GM12878 (cell line): ENCODE measurements at regions not wholly inside any gene's neighbourhood (a gene's known extent, or its start where the extent isn't known, plus 50 kb on each side); places are given as distances from the start of the nearest gene placed in this dataset.

ENCODE experiments used
- ASH2L ChIP-seq: fragments of 300-600, 200-600 bp; sonication (generic); IDR thresholded peaks from 2 replicates; pipeline ENCODE4 v1.6.1; 2017; ENCODE audit warnings: low read depth, mild to moderate bottlenecking, borderline replicate concordance
- BCL11A ChIP-seq: IDR thresholded peaks from 2 replicates; pipeline ENCODE4 v1.6.1; 2011; ENCODE audit warnings: low read depth, low read length
- EZH2 ChIP-seq: IDR thresholded peaks from 2 replicates; pipeline ENCODE4 v1.6.1; 2012; ENCODE audit warnings: low read depth, mild to moderate bottlenecking, control low read depth, inconsistent platforms, low read length, borderline replicate concordance; ENCODE audit not compliant: control insufficient read depth
- FOXM1 ChIP-seq: IDR thresholded peaks from 2 replicates; pipeline ENCODE4 v1.6.1; 2012; ENCODE audit warnings: low read depth, mild to moderate bottlenecking, inconsistent platforms, low read length, moderate library complexity
- NRF1 ChIP-seq: conservative IDR thresholded peaks from 2 replicates; pipeline ENCODE4 v1.6.1; 2011; ENCODE audit warnings: mild to moderate bottlenecking, low read depth, low read length, improper control_type of control experiment
- RCOR1 ChIP-seq: conservative IDR thresholded peaks from 2 replicates; pipeline ENCODE4 v1.6.1; 2012; ENCODE audit warnings: low read depth, low read length, improper control_type of control experiment
- SRF ChIP-seq, 2 experiments: IDR thresholded peaks; 2 replicates each; pipeline ENCODE4 v1.6.1; 2011; ENCODE audit warnings: low read depth in 2 of 2, low read length in 2 of 2, mild to moderate bottlenecking in 1 of 2, moderate library complexity in 1 of 2
- SUZ12 ChIP-seq: fragments of 200-600 bp; sonication (generic); IDR thresholded peaks from one replicate; pipeline ENCODE4 v1.6.1; 2018; ENCODE audit warnings: antibody characterized with exemption, mild to moderate bottlenecking; ENCODE audit not compliant: unreplicated experiment
- TCF12 ChIP-seq: IDR thresholded peaks from 2 replicates; pipeline ENCODE4 v1.6.1; 2011; ENCODE audit warnings: low read depth, mild to moderate bottlenecking, low read length
- ZNF274 ChIP-seq: IDR thresholded peaks from one replicate; pipeline ENCODE4 v1.8.0; 2011; ENCODE audit not compliant: insufficient read length, insufficient read depth
- TF ChIP-seq, protein P1 (sequence below), 3 experiments: IDR thresholded peaks in 2 of 3; conservative IDR thresholded peaks in 1 of 3; 2 replicates each; pipeline ENCODE4 v1.5.1; 2011; ENCODE audit warnings: low read depth in 3 of 3, low read length in 3 of 3, mild to moderate bottlenecking in 3 of 3, control low read depth in 2 of 3, moderate library complexity in 2 of 3, inconsistent platforms in 1 of 3, mixed read lengths in 1 of 3; ENCODE audit not compliant: control insufficient read depth in 2 of 3, insufficient read depth in 1 of 3; ENCODE audit errors: extremely low read depth in 1 of 3

- no peak for TF ChIP-seq SUZ12
- TF ChIP-seq, protein P1, sequence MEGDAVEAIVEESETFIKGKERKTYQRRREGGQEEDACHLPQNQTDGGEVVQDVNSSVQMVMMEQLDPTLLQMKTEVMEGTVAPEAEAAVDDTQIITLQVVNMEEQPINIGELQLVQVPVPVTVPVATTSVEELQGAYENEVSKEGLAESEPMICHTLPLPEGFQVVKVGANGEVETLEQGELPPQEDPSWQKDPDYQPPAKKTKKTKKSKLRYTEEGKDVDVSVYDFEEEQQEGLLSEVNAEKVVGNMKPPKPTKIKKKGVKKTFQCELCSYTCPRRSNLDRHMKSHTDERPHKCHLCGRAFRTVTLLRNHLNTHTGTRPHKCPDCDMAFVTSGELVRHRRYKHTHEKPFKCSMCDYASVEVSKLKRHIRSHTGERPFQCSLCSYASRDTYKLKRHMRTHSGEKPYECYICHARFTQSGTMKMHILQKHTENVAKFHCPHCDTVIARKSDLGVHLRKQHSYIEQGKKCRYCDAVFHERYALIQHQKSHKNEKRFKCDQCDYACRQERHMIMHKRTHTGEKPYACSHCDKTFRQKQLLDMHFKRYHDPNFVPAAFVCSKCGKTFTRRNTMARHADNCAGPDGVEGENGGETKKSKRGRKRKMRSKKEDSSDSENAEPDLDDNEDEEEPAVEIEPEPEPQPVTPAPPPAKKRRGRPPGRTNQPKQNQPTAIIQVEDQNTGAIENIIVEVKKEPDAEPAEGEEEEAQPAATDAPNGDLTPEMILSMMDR (IDR thresholded peaks at IDR 0.05 in 2 of 3, conservative IDR thresholded peaks at IDR 0.05 in 1 of 3; ENCODE audit: control insufficient read depth in 2 of 3, extremely low read depth in 1 of 3, insufficient read depth in 1 of 3, low read depth in 3 of 3, low read length in 3 of 3) = no peak
- TF ChIP-seq EZH2 = no peak
- TF ChIP-seq ZNF274 = no peak
- no peak for TF ChIP-seq RCOR1
- TF ChIP-seq TCF12 = no peak
- no peak for TF ChIP-seq NRF1
- no peak for TF ChIP-seq FOXM1
- TF ChIP-seq BCL11A = no peak
- no peak for TF ChIP-seq SRF (IDR thresholded peaks at IDR 0.05; ENCODE audit: low read depth in 2 of 2, low read length in 2 of 2)
- TF ChIP-seq ASH2L = no peak
Measured at GRCh38 chr7:142494021-142494420, 236.2 kb upstream of the PRSS58 start.
